ENCODE measurements at regions not wholly inside any gene's neighbourhood (a gene's known extent, or its start where the extent isn't known, plus 50 kb on each side); places are given as distances from the start of the nearest gene placed in this dataset.

- in situ Hi-C loops (cut with MboI; ENCODE audit: low pct_unique_long_range_greater_than_20kb, low sequenced_read_pairs, unreplicated experiment) = no loop called here
- no peak for DNase-seq (ENCODE audit: low spot score)
Observed at GRCh38 chr7:41584746-41585145, 118.1 kb downstream of the INHBA start.

DNA sequence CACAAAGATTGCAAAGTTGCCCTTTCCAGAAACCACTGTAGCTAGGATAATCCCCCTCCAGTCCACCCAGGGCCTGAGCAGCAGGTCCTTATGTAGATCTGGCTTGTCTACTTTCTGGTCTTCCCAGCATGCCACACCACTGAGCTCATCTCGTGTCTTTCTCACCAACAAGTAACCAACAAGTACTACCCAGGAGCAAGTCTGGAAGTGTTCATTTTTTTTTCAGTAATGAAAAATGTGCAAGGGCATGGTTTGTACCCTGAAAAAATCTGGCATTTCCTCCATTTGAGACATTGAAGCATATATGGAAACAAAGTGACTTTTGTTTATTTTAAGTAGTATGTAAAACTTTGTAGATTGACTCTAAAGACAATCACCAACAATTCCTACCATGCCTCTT is 120.8 kb downstream of the INHBA start:
- in situ Hi-C loops (cut with MboI; ENCODE audit: low pct_unique_long_range_greater_than_20kb, low sequenced_read_pairs, unreplicated experiment) = no loop called here
- no peak for DNase-seq (ENCODE audit: low spot score)
- TF ChIP-seq CTCF (IDR thresholded peaks at IDR 0.05; ENCODE audit: extremely low read depth, insufficient read depth, missing control alignments) = no peak

More at GRCh38 chr7:41584746-41585145, 118.1 kb downstream of the INHBA start:
- TF ChIP-seq CTCF (IDR thresholded peaks at IDR 0.05; ENCODE audit: extremely low read depth, insufficient read depth, missing control alignments) = no peak

- no peak for DNase-seq (ENCODE audit: low spot score)
- in situ Hi-C loops (cut with MboI; ENCODE audit: low pct_unique_long_range_greater_than_20kb, low sequenced_read_pairs, unreplicated experiment) = no loop called here
- no peak for TF ChIP-seq CTCF (IDR thresholded peaks at IDR 0.05; ENCODE audit: extremely low read depth, insufficient read depth, missing control alignments)
Observed at GRCh38 chr7:41581041-41581440, 121.8 kb downstream of the INHBA start.

- no peak for DNase-seq (ENCODE audit: low spot score)
- TF ChIP-seq CTCF (IDR thresholded peaks at IDR 0.05; ENCODE audit: extremely low read depth, insufficient read depth, missing control alignments) = no peak
- in situ Hi-C loops (cut with MboI; ENCODE audit: low pct_unique_long_range_greater_than_20kb, low sequenced_read_pairs, unreplicated experiment) = no loop called here
Observed at GRCh38 chr7:41579961-41580935, 122.6 kb downstream of the INHBA start.

GRCh38 chr7:41578700-41579099 is 124.2 kb downstream of the INHBA start:
- DNase-seq (ENCODE audit: low spot score) = no peak
- no peak for TF ChIP-seq CTCF (IDR thresholded peaks at IDR 0.05; ENCODE audit: extremely low read depth, insufficient read depth, missing control alignments)
- in situ Hi-C loops (cut with MboI; ENCODE audit: low pct_unique_long_range_greater_than_20kb, low sequenced_read_pairs, unreplicated experiment) = no loop called here

DNA sequence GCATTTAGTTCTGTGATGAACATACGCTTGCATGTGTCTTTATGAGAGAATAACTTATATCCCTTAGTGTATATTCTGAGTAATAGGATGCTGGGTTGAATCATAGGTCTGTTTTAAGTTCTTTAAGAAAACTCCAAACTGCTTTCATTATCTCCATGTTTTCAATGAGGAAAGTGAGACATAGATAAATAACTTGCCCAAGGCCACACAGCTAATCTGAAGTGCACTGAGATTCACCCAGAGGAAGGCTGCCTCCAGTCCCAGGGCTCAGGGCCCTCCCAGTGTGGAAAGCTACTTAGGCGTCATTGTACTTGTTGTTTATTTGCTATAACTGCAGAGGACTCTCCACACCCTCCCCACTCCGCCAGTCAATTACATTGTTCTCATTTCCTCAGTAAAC is 126.7 kb downstream of the INHBA start:
- TF ChIP-seq CTCF (IDR thresholded peaks at IDR 0.05; ENCODE audit: extremely low read depth, insufficient read depth, missing control alignments) = no peak
- in situ Hi-C loops (cut with MboI; ENCODE audit: low pct_unique_long_range_greater_than_20kb, low sequenced_read_pairs, unreplicated experiment) = no loop called here
- DNase-seq (ENCODE audit: low spot score) = no peak
